GM12872 (cell line): ENCODE measurements at regions not wholly inside any gene's neighbourhood (a gene's known extent, or its start where the extent isn't known, plus 50 kb on each side); places are given as distances from the start of the nearest gene placed in this dataset.

ENCODE experiments used
- CTCF ChIP-seq: IDR thresholded peaks from 3 replicates; pipeline ENCODE4 v1.5.1; 2011; ENCODE audit warnings: low read depth, mild to moderate bottlenecking, low read length, moderate library complexity; ENCODE audit not compliant: insufficient read depth

GRCh38 chr3:73314151-73314951, 252.9 kb downstream of the EBLN2 start:
- TF ChIP-seq CTCF: no peak

- no peak for TF ChIP-seq CTCF
Observed at GRCh38 chr3:73315706-73316105, 254.2 kb downstream of the EBLN2 start.

- no peak for TF ChIP-seq CTCF
Observed at GRCh38 chr3:73319179-73319769, 257.8 kb downstream of the EBLN2 start.

GRCh38 chr3:73321286-73321999, 260.0 kb downstream of the EBLN2 start:
- no peak for TF ChIP-seq CTCF

- no peak for TF ChIP-seq CTCF
Observed at GRCh38 chr3:73324203-73325155, 263.0 kb downstream of the EBLN2 start.

GRCh38 chr3:73326396-73326795, 264.9 kb downstream of the EBLN2 start:
- TF ChIP-seq CTCF: no peak

GRCh38 chr3:73327052-73327451, 265.6 kb downstream of the EBLN2 start:
- TF ChIP-seq CTCF: no peak
